Endothelial cell of umbilical vein (primary cell): ENCODE measurements at regions not wholly inside any gene's neighbourhood (a gene's known extent, or its start where the extent isn't known, plus 50 kb on each side); places are given as distances from the start of the nearest gene placed in this dataset.

Source experiments
- BruUV-seq: library from RNA; stranded (reverse); fragments of 400-500 nt; replicated peaks from 2 replicates; lab custom pipeline; 2021; lab: Mats Ljungman, UMichigan
- CTCF ChIA-PET: fragments of 300-600, 350-600 bp; sonication (Branson Sonifier 250); formaldehyde crosslinking; loops from one replicate; lab custom pipeline; 2021; ENCODE audit warnings: antibody characterized with exemption, inconsistent platforms; lab: Charles Lee
- POLR2A ChIA-PET: fragments of 300-600, 350-600 bp; sonication (Branson Sonifier 250); formaldehyde crosslinking; loops from one replicate; lab custom pipeline; 2021; ENCODE audit warnings: antibody characterized with exemption, inconsistent platforms; lab: Charles Lee
- DNase-seq: peaks from one replicate; pipeline ENCODE4 v3.0.0-alpha.2; 2011; ENCODE audit warnings: low read depth, low spot score
- FAIRE-seq: peaks from 2 replicates; lab custom pipeline; 2011; peaks lifted over from hg19 to GRCh38; lab: Jason Lieb, UNC
- H2AFZ ChIP-seq: 2 replicates; pipeline ENCODE4 v1.6.0; 2012; ENCODE audit warnings: low read depth, low read length, control low read depth, inconsistent platforms
- H3K27ac ChIP-seq: 2 replicates; pipeline ENCODE4 v1.5.1; 2011; ENCODE audit warnings: low read depth, mild to moderate bottlenecking, control low read depth, low read length, moderate library complexity; ENCODE audit not compliant: insufficient read depth
- H3K27me3 ChIP-seq, 2 experiments: 2 replicates each; pipeline versions ENCODE4 v1.6.0 to v1.6.1; 2011; ENCODE audit warnings: low read length in 2 of 2, mixed read lengths in 1 of 2; ENCODE audit not compliant: control insufficient read depth in 2 of 2, insufficient read depth in 2 of 2
- H3K36me3 ChIP-seq, 2 experiments: 2 replicates in 1 of 2; 3 replicates in 1 of 2; pipeline ENCODE4 v1.5.1; 2011; ENCODE audit warnings: low read length in 2 of 2, mild to moderate bottlenecking in 1 of 2, moderate library complexity in 1 of 2; ENCODE audit not compliant: control insufficient read depth in 2 of 2, insufficient read depth in 2 of 2; ENCODE audit errors: extremely low read depth in 1 of 2
- H3K4me1 ChIP-seq: 3 replicates; pipeline ENCODE4 v1.5.1; 2011; ENCODE audit warnings: mild to moderate bottlenecking, low read length; ENCODE audit not compliant: control insufficient read depth, insufficient read depth; ENCODE audit errors: extremely low read depth
- H3K4me2 ChIP-seq: 2 replicates; pipeline ENCODE4 v1.6.1; 2011; ENCODE audit warnings: low read length, control low read depth, mixed read lengths; ENCODE audit not compliant: insufficient read depth
- H3K4me3 ChIP-seq, 3 experiments: fragments of 200-600 bp in 1 of 3; sonication (generic), shearing (Covaris generic) in 1 of 3; replicated peaks in 1 of 3; 2 replicates each; pipeline ENCODE4 v1.5.1; 2011 to 2016; ENCODE audit warnings: control low read depth in 3 of 3, low read length in 3 of 3, mild to moderate bottlenecking in 2 of 3, inconsistent platforms in 1 of 3, low read depth in 1 of 3, moderate library complexity in 1 of 3; ENCODE audit not compliant: insufficient read depth in 1 of 3
- H3K79me2 ChIP-seq: 2 replicates; pipeline ENCODE4 v1.6.0; 2012; ENCODE audit warnings: low read length, inconsistent platforms; ENCODE audit not compliant: control insufficient read depth, insufficient read depth
- H3K9ac ChIP-seq: replicated peaks from 2 replicates; pipeline ENCODE3; 2011; ENCODE audit warnings: low read length, control low read depth; ENCODE audit not compliant: insufficient read depth; ENCODE audit errors: extremely low read depth
- H3K9me1 ChIP-seq: replicated peaks from 3 replicates; pipeline ENCODE4 v1.6.0; 2011; ENCODE audit warnings: mild to moderate bottlenecking, low read length; ENCODE audit not compliant: control insufficient read depth, insufficient read depth; ENCODE audit errors: extremely low read depth
- H3K9me3 ChIP-seq: replicated peaks from 2 replicates; pipeline ENCODE4 v1.5.1; 2012; ENCODE audit warnings: low read length, inconsistent platforms; ENCODE audit not compliant: control insufficient read depth, insufficient read depth
- H4K20me1 ChIP-seq: replicated peaks from 2 replicates; pipeline ENCODE3; 2011; ENCODE audit warnings: mild to moderate bottlenecking, low read length; ENCODE audit not compliant: control insufficient read depth, insufficient read depth; ENCODE audit errors: extremely low read depth
- CTCF ChIP-seq, 2 donors: IDR thresholded peaks; 1 replicate in 1 of 2; 2 replicates in 1 of 2; pipeline ENCODE4 v1.5.1; 2011; ENCODE audit warnings: low read length in 2 of 2, mild to moderate bottlenecking in 2 of 2, moderate library complexity in 2 of 2, control low read depth in 1 of 2, inconsistent platforms in 1 of 2, low read depth in 1 of 2; ENCODE audit not compliant: insufficient read depth in 1 of 2; ENCODE audit errors: extremely low read depth in 1 of 2
- EZH2 ChIP-seq: IDR thresholded peaks from 2 replicates; pipeline ENCODE4 v1.6.1; 2012; ENCODE audit warnings: borderline replicate concordance, low read depth, mild to moderate bottlenecking, moderate library complexity, low read length, inconsistent platforms; ENCODE audit not compliant: severe bottlenecking
- FOS ChIP-seq: IDR thresholded peaks from 2 replicates; pipeline ENCODE4 v1.6.1; 2011; ENCODE audit warnings: mild to moderate bottlenecking, low read length, moderate library complexity, borderline replicate concordance; ENCODE audit not compliant: insufficient read depth
- GATA2 ChIP-seq: IDR thresholded peaks from 2 replicates; pipeline ENCODE4 v1.7.0; 2011; ENCODE audit warnings: low read depth, mild to moderate bottlenecking, moderate library complexity, mixed read lengths, low read length; ENCODE audit not compliant: insufficient read length, insufficient read depth
- MAX ChIP-seq: IDR thresholded peaks from 2 replicates; pipeline ENCODE4 v1.6.1; 2011; ENCODE audit not compliant: insufficient read depth, insufficient read length
- MYC ChIP-seq: IDR thresholded peaks from one replicate; pipeline ENCODE4 v1.6.1; 2011; ENCODE audit warnings: mild to moderate bottlenecking, low read depth, low read length
- POLR2A ChIP-seq: IDR thresholded peaks from 2 replicates; pipeline ENCODE4 v1.6.1; 2012; ENCODE audit warnings: low read depth, mild to moderate bottlenecking, control low read depth, low read length
- POLR2AphosphoS5 ChIP-seq: IDR thresholded peaks from 2 replicates; pipeline ENCODE4 v1.6.1; 2012; ENCODE audit warnings: low read depth, mild to moderate bottlenecking, control low read depth, low read length, moderate library complexity; ENCODE audit not compliant: insufficient read depth
- dilution Hi-C: fragments of 300-500 bp; cut with MboI; formaldehyde crosslinking; loops from one replicate; pipeline ENCODE4 v1.15.0; 2019; ENCODE audit warnings: low sequenced_read_pairs; ENCODE audit not compliant: extremely low pct_ligation_motif_present
- intact Hi-C: fragments of 100-400 bp; cut with micrococcal nuclease; formaldehyde crosslinking; loops from one replicate; pipeline ENCODE4 v1.10.0; 2022

GRCh38 chr16:65774350-65774749 is 592.1 kb upstream of the CDH5 start:
- CTCF ChIA-PET = no interaction called here
- Histone ChIP-seq H3K9ac (no peak overlapping the region), H3K4me3 (no peak overlapping the region), H2AFZ (no peak overlapping the region), H3K27ac (no peak overlapping the region), H3K4me2 (no peak overlapping the region), H3K9me3 (no peaks in the 10 kb centered on the region), H3K9me1 (no peaks in the 10 kb centered on the region), H3K36me3 (no peaks in the 10 kb centered on the region), H4K20me1 (no peaks in the 10 kb centered on the region), H3K79me2 (no peaks in the 10 kb centered on the region), H3K27me3 (no peaks in the 10 kb centered on the region), H3K4me1 (no peaks in the 10 kb centered on the region)
- DNase-seq = no peak
- POLR2A ChIA-PET = no interaction called here
- intact Hi-C loops (no loop called here), dilution Hi-C loops (no loop called here)
- TF ChIP-seq FOS (no peak), POLR2A (no peak), EZH2 (no peak), MYC (no peak), POLR2AphosphoS5 (no peak), MAX (no peak), CTCF (IDR thresholded peaks at IDR 0.05; ENCODE audit: extremely low read depth in 1 of 2, insufficient read depth in 1 of 2, low read depth in 1 of 2, low read length in 2 of 2) (no peak), GATA2 (no peak)
- no peak for FAIRE-seq
- no TSS peak for BruUV-seq
